Adipocyte (in vitro differentiated cells): ENCODE measurements at regions not wholly inside any gene's neighbourhood (a gene's known extent, or its start where the extent isn't known, plus 50 kb on each side); places are given as distances from the start of the nearest gene placed in this dataset.

Experiments
- DNase-seq: peaks from one replicate; pipeline ENCODE4 v3.0.0-alpha.2; 2015; ENCODE audit warnings: low read depth
- H3K27me3 ChIP-seq: replicated peaks from 2 replicates; pipeline ENCODE4 v1.7.0; 2013; ENCODE audit warnings: mild to moderate bottlenecking, low read length, moderate library complexity; ENCODE audit not compliant: control insufficient read depth, insufficient read depth
- H3K36me3 ChIP-seq: 2 replicates; pipeline ENCODE4 v1.7.0; 2013; ENCODE audit warnings: low read length, mild to moderate bottlenecking, moderate library complexity; ENCODE audit not compliant: control insufficient read depth, insufficient read depth, severe bottlenecking
- H3K4me1 ChIP-seq: 2 replicates; pipeline ENCODE4 v1.7.0; 2013; ENCODE audit warnings: mild to moderate bottlenecking, low read length, moderate library complexity; ENCODE audit not compliant: control insufficient read depth, insufficient read depth
- H3K4me3 ChIP-seq: 2 replicates; pipeline ENCODE4 v1.7.0; 2013; ENCODE audit warnings: mild to moderate bottlenecking, low read length, moderate library complexity
- H3K9ac ChIP-seq: 2 replicates; pipeline ENCODE4 v1.7.0; 2013; ENCODE audit warnings: mild to moderate bottlenecking, low read length, moderate library complexity
- H3K9me3 ChIP-seq: 2 replicates; pipeline ENCODE4 v1.7.0; 2013; ENCODE audit warnings: mild to moderate bottlenecking, low read length, moderate library complexity; ENCODE audit not compliant: control insufficient read depth

GRCh38 chr22:47599753-47600152 lies 837.3 kb downstream of the TBC1D22A start:
- H3K4me3 ChIP-seq, result no peak overlapping the region
- DNase-seq, result no peak
- H3K9me3 ChIP-seq, result peaks cover 2% of the 10 kb centered on the region
- H3K4me1 ChIP-seq, result no peaks in the 10 kb centered on the region
- H3K36me3 ChIP-seq, result no peaks in the 10 kb centered on the region
- H3K27me3 ChIP-seq, result peaks cover 3% of the 10 kb centered on the region
- no peak overlapping the region for H3K9ac ChIP-seq

- H3K9ac ChIP-seq, result no peak overlapping the region
- peaks cover 2% of the 10 kb centered on the region for H3K9me3 ChIP-seq
- no peak for DNase-seq
- H3K4me3 ChIP-seq, result no peak overlapping the region
- no peaks in the 10 kb centered on the region for H3K36me3 ChIP-seq
- H3K4me1 ChIP-seq, result no peaks in the 10 kb centered on the region
- H3K27me3 ChIP-seq, result peaks cover 3% of the 10 kb centered on the region
Observed at GRCh38 chr22:47598864-47599263, 836.4 kb downstream of the TBC1D22A start.

GRCh38 chr22:47597041-47597440 lies 834.6 kb downstream of the TBC1D22A start:
- Histone ChIP-seq H3K36me3 (no peaks in the 10 kb centered on the region), H3K27me3 (peaks cover 3% of the 10 kb centered on the region), H3K4me1 (no peaks in the 10 kb centered on the region), H3K4me3 (no peak overlapping the region), H3K9me3 (no peaks in the 10 kb centered on the region), H3K9ac (no peak overlapping the region)
- DNase-seq, result no peak

- Histone ChIP-seq H3K9me3 (no peaks in the 10 kb centered on the region), H3K27me3 (peaks cover 3% of the 10 kb centered on the region), H3K9ac (no peak overlapping the region), H3K4me1 (no peaks in the 10 kb centered on the region), H3K36me3 (no peaks in the 10 kb centered on the region), H3K4me3 (no peak overlapping the region)
- DNase-seq, result no peak
Observed at GRCh38 chr22:47596176-47596690, 833.8 kb downstream of the TBC1D22A start.

GRCh38 chr22:47594836-47595521 lies 832.5 kb downstream of the TBC1D22A start:
- no peaks in the 10 kb centered on the region for H3K9me3 ChIP-seq
- no peaks in the 10 kb centered on the region for H3K4me1 ChIP-seq
- H3K27me3 ChIP-seq, result peaks cover 3% of the 10 kb centered on the region
- DNase-seq, result no peak
- H3K4me3 ChIP-seq, result no peak overlapping the region
- no peaks in the 10 kb centered on the region for H3K36me3 ChIP-seq
- H3K9ac ChIP-seq, result no peak overlapping the region

- Histone ChIP-seq H3K4me3 (no peak overlapping the region), H3K9me3 (no peaks in the 10 kb centered on the region), H3K36me3 (no peaks in the 10 kb centered on the region), H3K27me3 (no peaks in the 10 kb centered on the region), H3K4me1 (no peaks in the 10 kb centered on the region), H3K9ac (no peak overlapping the region)
- no peak for DNase-seq
Observed at GRCh38 chr22:47593911-47594311, 831.5 kb downstream of the TBC1D22A start.

- DNase-seq, result no peak
- H3K9me3 ChIP-seq, result no peaks in the 10 kb centered on the region
- no peak overlapping the region for H3K4me3 ChIP-seq
- no peak overlapping the region for H3K9ac ChIP-seq
- H3K36me3 ChIP-seq, result no peaks in the 10 kb centered on the region
- no peaks in the 10 kb centered on the region for H3K27me3 ChIP-seq
- H3K4me1 ChIP-seq, result no peaks in the 10 kb centered on the region
Observed at GRCh38 chr22:47593291-47593690, 830.8 kb downstream of the TBC1D22A start.

- no peaks in the 10 kb centered on the region for H3K36me3 ChIP-seq
- H3K4me1 ChIP-seq, result no peaks in the 10 kb centered on the region
- no peak for DNase-seq
- H3K27me3 ChIP-seq, result no peaks in the 10 kb centered on the region
- H3K9ac ChIP-seq, result no peak overlapping the region
- H3K9me3 ChIP-seq, result no peaks in the 10 kb centered on the region
- H3K4me3 ChIP-seq, result no peak overlapping the region
Observed at GRCh38 chr22:47592791-47593190, 830.3 kb downstream of the TBC1D22A start.

GRCh38 chr22:47591709-47592108 lies 829.3 kb downstream of the TBC1D22A start:
- no peak for DNase-seq
- no peak overlapping the region for H3K9ac ChIP-seq
- H3K36me3 ChIP-seq, result no peaks in the 10 kb centered on the region
- H3K4me1 ChIP-seq, result no peaks in the 10 kb centered on the region
- H3K27me3 ChIP-seq, result no peaks in the 10 kb centered on the region
- H3K9me3 ChIP-seq, result no peaks in the 10 kb centered on the region
- H3K4me3 ChIP-seq, result no peak overlapping the region

- Histone ChIP-seq H3K9me3 (no peaks in the 10 kb centered on the region), H3K9ac (no peak overlapping the region), H3K4me3 (no peak overlapping the region), H3K4me1 (no peaks in the 10 kb centered on the region), H3K27me3 (no peaks in the 10 kb centered on the region), H3K36me3 (no peaks in the 10 kb centered on the region)
- DNase-seq, result no peak
Observed at GRCh38 chr22:47591016-47591415, 828.6 kb downstream of the TBC1D22A start.

- Histone ChIP-seq H3K9me3 (no peaks in the 10 kb centered on the region), H3K36me3 (no peaks in the 10 kb centered on the region), H3K27me3 (no peaks in the 10 kb centered on the region), H3K9ac (no peak overlapping the region), H3K4me1 (no peaks in the 10 kb centered on the region), H3K4me3 (no peak overlapping the region)
- DNase-seq, result no peak
Observed at GRCh38 chr22:47589271-47590250, 827.1 kb downstream of the TBC1D22A start.
